Muscle layer of colon (tissue), 2 donors: ENCODE measurements at regions not wholly inside any gene's neighbourhood (a gene's known extent, or its start where the extent isn't known, plus 50 kb on each side); places are given as distances from the start of the nearest gene placed in this dataset.

Source experiments
- H3K27ac ChIP-seq: one replicate; pipeline ENCODE4 v1.7.0; 2013; ENCODE audit warnings: low read depth, mild to moderate bottlenecking, low read length, moderate library complexity
- H3K27me3 ChIP-seq, 2 donors: one replicate each; pipeline ENCODE4 v1.7.0; 2013; ENCODE audit warnings: low read length in 2 of 2, mild to moderate bottlenecking in 2 of 2; ENCODE audit not compliant: insufficient read depth in 2 of 2, control insufficient read depth in 1 of 2
- H3K36me3 ChIP-seq: one replicate; pipeline ENCODE4 v1.7.0; 2013; ENCODE audit warnings: mild to moderate bottlenecking, low read length; ENCODE audit not compliant: insufficient read depth
- H3K4me1 ChIP-seq: one replicate; pipeline ENCODE4 v1.7.0; 2013; ENCODE audit warnings: mild to moderate bottlenecking, low read length; ENCODE audit not compliant: insufficient read depth
- H3K4me3 ChIP-seq, 2 donors: one replicate each; pipeline ENCODE4 v1.7.0; 2013; ENCODE audit warnings: low read length in 2 of 2, low read depth in 1 of 2, mild to moderate bottlenecking in 1 of 2, moderate library complexity in 1 of 2
- H3K9ac ChIP-seq: one replicate; pipeline ENCODE4 v1.7.0; 2013; ENCODE audit warnings: low read length
- H3K9me3 ChIP-seq: one replicate; pipeline ENCODE4 v1.7.0; 2013; ENCODE audit warnings: mild to moderate bottlenecking, low read length
- donor health status: abdominal sarcoma.
- donor health status: Adenocarcinoma of cecum.

- Histone ChIP-seq H3K9me3 (no peaks in the 10 kb centered on the region), H3K36me3 (no peaks in the 10 kb centered on the region), H3K27me3 (no peaks in the 10 kb centered on the region), H3K4me3 (no peak overlapping the region), H3K27ac (no peak overlapping the region), H3K9ac (no peak overlapping the region), H3K4me1 (peaks cover 35% of the 10 kb centered on the region)
Measured at GRCh38 chr7:25712500-25712899, 439.5 kb upstream of the NFE2L3 start.

- Histone ChIP-seq H3K36me3 (no peaks in the 10 kb centered on the region), H3K27me3 (no peaks in the 10 kb centered on the region), H3K9ac (no peak overlapping the region), H3K9me3 (no peaks in the 10 kb centered on the region), H3K4me3 (no peak overlapping the region), H3K27ac (no peak overlapping the region), H3K4me1 (peaks cover 27% of the 10 kb centered on the region)
Measured at GRCh38 chr7:25714013-25714412, 438.0 kb upstream of the NFE2L3 start.

- Histone ChIP-seq H3K36me3 (no peaks in the 10 kb centered on the region), H3K4me1 (peaks cover 27% of the 10 kb centered on the region), H3K9ac (no peak overlapping the region), H3K9me3 (no peaks in the 10 kb centered on the region), H3K27ac (no peak overlapping the region), H3K27me3 (no peaks in the 10 kb centered on the region), H3K4me3 (no peak overlapping the region)
Measured at GRCh38 chr7:25716421-25716820, 435.6 kb upstream of the NFE2L3 start.

- Histone ChIP-seq H3K27me3 (no peaks in the 10 kb centered on the region), H3K4me3 (no peak overlapping the region), H3K9me3 (no peaks in the 10 kb centered on the region), H3K9ac (no peak overlapping the region), H3K27ac (no peak overlapping the region), H3K4me1 (peaks cover 12% of the 10 kb centered on the region), H3K36me3 (no peaks in the 10 kb centered on the region)
Measured at GRCh38 chr7:25718596-25718995, 433.4 kb upstream of the NFE2L3 start.

- H3K9me3 ChIP-seq = no peaks in the 10 kb centered on the region
- H3K4me1 ChIP-seq = peaks cover 7% of the 10 kb centered on the region
- H3K4me3 ChIP-seq = no peak overlapping the region
- no peak overlapping the region for H3K9ac ChIP-seq
- no peaks in the 10 kb centered on the region for H3K36me3 ChIP-seq
- no peak overlapping the region for H3K27ac ChIP-seq
- H3K27me3 ChIP-seq = no peaks in the 10 kb centered on the region
Measured at GRCh38 chr7:25719190-25719896, 432.7 kb upstream of the NFE2L3 start.

GRCh38 chr7:25720427-25720826, 431.6 kb upstream of the NFE2L3 start:
- H3K27me3 ChIP-seq = no peaks in the 10 kb centered on the region
- no peaks in the 10 kb centered on the region for H3K9me3 ChIP-seq
- no peaks in the 10 kb centered on the region for H3K36me3 ChIP-seq
- no peaks in the 10 kb centered on the region for H3K4me1 ChIP-seq
- H3K4me3 ChIP-seq = no peak overlapping the region
- H3K9ac ChIP-seq = no peak overlapping the region
- no peak overlapping the region for H3K27ac ChIP-seq

GRCh38 chr7:25722856-25723255, 429.1 kb upstream of the NFE2L3 start:
- no peaks in the 10 kb centered on the region for H3K4me1 ChIP-seq
- no peaks in the 10 kb centered on the region for H3K9me3 ChIP-seq
- no peaks in the 10 kb centered on the region for H3K27me3 ChIP-seq
- no peak overlapping the region for H3K27ac ChIP-seq
- H3K4me3 ChIP-seq = no peak overlapping the region
- no peak overlapping the region for H3K9ac ChIP-seq
- no peaks in the 10 kb centered on the region for H3K36me3 ChIP-seq

- Histone ChIP-seq H3K27ac (no peak overlapping the region), H3K4me1 (peaks cover 3% of the 10 kb centered on the region), H3K4me3 (no peak overlapping the region), H3K36me3 (no peaks in the 10 kb centered on the region), H3K27me3 (no peaks in the 10 kb centered on the region), H3K9me3 (no peaks in the 10 kb centered on the region), H3K9ac (no peak overlapping the region)
Measured at GRCh38 chr7:25725451-25725850, 426.5 kb upstream of the NFE2L3 start.

GRCh38 chr7:25726170-25726780, 425.7 kb upstream of the NFE2L3 start:
- Histone ChIP-seq H3K4me3 (no peak overlapping the region), H3K27ac (no peak overlapping the region), H3K9ac (no peak overlapping the region), H3K9me3 (no peaks in the 10 kb centered on the region), H3K36me3 (no peaks in the 10 kb centered on the region), H3K4me1 (peaks cover 11% of the 10 kb centered on the region), H3K27me3 (no peaks in the 10 kb centered on the region)

- H3K4me3 ChIP-seq = no peak overlapping the region
- H3K36me3 ChIP-seq = no peaks in the 10 kb centered on the region
- no peaks in the 10 kb centered on the region for H3K9me3 ChIP-seq
- peaks cover 16% of the 10 kb centered on the region for H3K4me1 ChIP-seq
- no peak overlapping the region for H3K9ac ChIP-seq
- no peaks in the 10 kb centered on the region for H3K27me3 ChIP-seq
- no peak overlapping the region for H3K27ac ChIP-seq
Measured at GRCh38 chr7:25726781-25727311, 425.2 kb upstream of the NFE2L3 start.

- no peaks in the 10 kb centered on the region for H3K27me3 ChIP-seq
- no peak overlapping the region for H3K4me3 ChIP-seq
- H3K36me3 ChIP-seq = no peaks in the 10 kb centered on the region
- no peaks in the 10 kb centered on the region for H3K9me3 ChIP-seq
- peaks cover 21% of the 10 kb centered on the region for H3K4me1 ChIP-seq
- no peak overlapping the region for H3K9ac ChIP-seq
- no peak overlapping the region for H3K27ac ChIP-seq
Measured at GRCh38 chr7:25727446-25727845, 424.6 kb upstream of the NFE2L3 start.

GRCh38 chr7:25727876-25728275, 424.1 kb upstream of the NFE2L3 start:
- H3K4me1 ChIP-seq = peaks cover 21% of the 10 kb centered on the region
- no peaks in the 10 kb centered on the region for H3K36me3 ChIP-seq
- H3K4me3 ChIP-seq = no peak overlapping the region
- no peak overlapping the region for H3K27ac ChIP-seq
- H3K9ac ChIP-seq = no peak overlapping the region
- no peaks in the 10 kb centered on the region for H3K27me3 ChIP-seq
- no peaks in the 10 kb centered on the region for H3K9me3 ChIP-seq
